NCI-H526 (cell line): ENCODE measurements at regions not wholly inside any gene's neighbourhood (a gene's known extent, or its start where the extent isn't known, plus 50 kb on each side); places are given as distances from the start of the nearest gene placed in this dataset.
"Not testable (repeated sequence)": the region's sequence is repeated elsewhere in the genome, so short reads cannot be mapped to it uniquely, and the experiment has no call there.

Experiments
- DNase-seq, 2 experiments: peaks; one replicate each; lab custom pipeline; 2025; lab: John Stamatoyannopoulos, UW

- no peak for DNase-seq
These were observed 182.6 kb upstream of the CXCL12 start for GRCh38 chr10:44567471-44567870.

DNA sequence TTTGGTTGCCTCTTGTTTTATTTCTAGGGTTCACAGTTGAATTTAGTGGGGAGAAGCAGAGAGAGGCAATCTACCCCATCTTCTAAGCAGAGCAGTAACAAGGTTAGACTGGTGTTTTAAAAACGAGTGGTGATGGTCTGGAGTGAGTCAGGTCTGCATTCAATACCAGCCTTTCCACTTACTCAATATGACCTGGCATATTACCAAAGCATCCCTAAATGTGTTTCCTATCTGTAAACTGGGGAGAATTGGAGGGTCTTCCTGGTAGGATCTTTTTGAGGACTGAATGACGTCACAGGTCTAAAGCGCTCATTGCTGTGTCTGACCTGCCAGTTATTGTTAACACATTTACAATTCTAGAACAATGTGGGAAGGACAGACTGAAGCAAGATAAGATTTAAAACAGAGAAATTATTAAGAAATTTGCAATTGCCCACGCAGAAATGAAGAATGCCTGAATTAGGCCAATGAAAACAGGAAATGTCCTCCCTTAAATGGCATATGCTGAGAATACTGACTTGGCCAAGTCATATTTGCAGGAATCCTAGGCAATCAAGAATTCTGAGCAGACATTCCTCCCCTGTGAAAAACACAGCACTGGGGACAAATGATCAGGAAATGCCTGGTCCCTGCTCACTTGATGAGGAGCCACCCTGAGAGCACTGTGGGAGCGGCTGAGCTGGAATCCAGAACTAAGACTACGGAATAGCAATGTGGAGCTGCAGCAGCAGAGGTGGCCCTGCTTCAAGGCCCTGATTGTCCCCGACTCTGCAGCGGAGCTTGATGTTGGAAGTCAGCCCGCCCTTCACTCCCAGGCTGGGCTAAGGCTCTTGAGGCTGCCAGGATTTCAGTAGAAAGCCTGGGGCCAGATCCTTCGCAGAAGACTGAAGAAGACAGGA, 184.5 kb upstream of the CXCL12 start:
- no peak for DNase-seq

DNA sequence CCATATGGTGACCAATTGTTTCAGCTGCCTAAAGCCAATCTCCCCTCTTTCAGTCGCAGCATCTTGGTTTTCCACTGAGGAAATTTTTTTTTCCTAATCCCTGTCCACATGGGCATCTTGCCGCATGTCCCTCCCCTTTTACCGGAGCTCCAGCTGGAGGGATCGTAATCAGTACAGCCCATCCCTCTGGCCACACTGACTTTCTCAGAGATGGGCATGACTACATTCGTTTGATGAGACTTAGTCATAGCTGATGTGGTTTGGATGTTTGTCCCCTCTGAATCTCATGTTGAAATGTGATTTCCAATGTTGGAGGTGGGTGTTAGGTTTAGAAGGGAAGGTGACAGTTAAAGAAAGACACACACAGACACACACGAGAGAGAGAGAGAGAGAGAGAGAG, 186.8 kb upstream of the CXCL12 start:
- no peak for DNase-seq

DNA sequence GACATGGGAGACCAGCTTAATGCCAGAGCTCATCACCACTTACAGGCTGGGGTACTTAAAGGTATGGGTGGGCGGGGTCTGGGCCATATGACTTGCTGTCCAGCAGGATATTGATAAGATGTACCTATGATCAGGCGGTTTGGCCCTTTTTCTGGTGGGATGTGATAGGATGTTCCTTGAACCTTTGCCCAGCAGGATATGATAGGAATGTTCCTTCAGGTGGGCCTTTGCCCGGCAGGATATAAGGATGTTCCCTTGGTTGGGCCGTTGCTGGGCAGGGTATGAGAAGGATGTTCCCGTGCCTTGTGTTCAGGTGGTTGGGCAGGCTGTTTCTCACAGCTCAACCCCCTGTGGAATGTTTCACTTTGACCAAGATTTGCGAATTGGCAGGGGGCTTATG, 187.2 kb upstream of the CXCL12 start:
- no peak for DNase-seq

DNA sequence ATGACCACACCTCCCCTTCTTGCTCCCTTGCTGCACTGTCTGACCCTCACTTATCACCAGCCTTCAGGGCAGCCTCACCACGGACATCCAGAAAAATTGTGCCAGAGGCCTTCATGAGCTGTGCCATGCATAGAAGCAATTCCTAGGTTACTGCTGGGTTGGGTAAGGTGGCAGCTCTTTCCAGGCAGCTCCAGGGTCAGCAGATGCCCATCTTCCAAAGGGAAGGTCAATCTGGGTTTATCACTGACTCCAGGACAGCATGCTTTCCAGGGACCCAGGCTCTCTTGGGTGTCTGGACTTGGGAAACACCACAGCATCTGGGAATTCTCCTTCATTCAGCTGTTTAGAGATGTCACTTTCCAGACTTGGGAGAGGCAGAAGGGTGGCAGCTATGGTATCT, 188.9 kb upstream of the CXCL12 start:
- DNase-seq = no peak

DNA sequence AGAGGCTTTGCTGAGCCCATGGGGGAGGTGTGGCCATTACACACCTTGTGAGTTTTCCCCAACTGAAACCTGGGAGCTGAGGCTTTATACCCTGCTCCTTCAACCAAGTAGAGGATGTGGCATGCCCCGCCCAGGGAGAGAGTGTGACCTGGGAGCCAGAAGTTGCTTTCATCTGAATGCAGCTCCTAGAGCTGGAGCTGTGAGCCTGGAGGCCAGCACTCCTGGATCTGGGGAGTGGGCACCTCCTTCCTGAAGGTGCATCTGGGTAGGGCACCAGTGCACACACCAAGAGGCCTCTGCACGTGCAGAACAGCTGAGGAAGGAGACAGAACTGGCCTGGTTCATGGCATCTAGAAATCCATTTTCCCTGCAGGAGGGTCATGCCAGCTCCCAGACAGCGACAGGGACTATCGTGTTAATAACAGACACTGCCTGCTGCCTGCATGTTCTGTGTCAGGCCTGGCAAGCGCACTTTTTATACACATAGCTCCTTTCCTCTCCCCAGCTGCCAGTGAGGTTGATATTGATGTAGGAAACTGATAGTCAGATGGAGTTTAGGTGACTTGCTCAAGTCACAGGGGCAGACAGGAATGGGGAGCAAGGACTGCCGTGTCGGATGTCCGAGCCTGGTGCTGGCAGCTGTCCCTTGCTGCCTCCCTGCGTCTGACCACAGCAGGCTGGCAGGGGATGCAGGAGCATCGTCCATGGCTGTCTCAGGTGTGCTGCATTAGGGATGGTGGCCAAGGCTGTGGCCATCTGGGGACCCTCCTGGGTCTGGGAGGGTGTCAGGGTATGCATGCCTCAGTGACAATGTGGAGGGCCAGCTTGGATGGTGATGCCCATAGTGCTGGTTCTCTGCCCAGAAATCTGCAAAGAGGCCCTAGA, 189.9 kb upstream of the CXCL12 start:
- DNase-seq = no peak

GRCh38 chr10:44575601-44576380, 190.9 kb upstream of the CXCL12 start:
- DNase-seq = no peak

DNA sequence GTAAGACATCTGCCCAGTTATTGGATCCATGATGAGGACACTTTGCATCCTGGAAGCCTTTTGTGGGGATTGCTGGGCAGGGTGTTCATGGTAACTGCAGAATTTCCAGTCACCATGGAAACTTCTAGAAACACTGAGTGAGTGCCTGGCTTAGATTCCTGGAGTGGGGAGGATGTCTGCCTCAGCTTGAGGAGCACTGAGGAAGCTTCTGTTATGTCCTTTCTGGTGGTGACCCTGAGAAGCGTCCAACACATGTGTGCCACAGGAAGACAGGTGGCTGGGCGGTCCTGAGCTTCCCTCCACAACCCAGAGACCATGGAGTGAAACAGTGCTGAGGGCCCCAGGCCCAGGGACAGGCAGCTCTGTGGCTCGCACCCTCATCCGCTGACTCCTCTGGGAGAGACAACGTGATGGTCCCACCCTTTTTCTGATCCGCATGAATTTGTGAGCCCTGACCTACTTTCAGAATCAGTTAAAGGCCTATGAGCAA, 191.8 kb upstream of the CXCL12 start:
- no peak for DNase-seq

GRCh38 chr10:44577533-44577932, 192.6 kb upstream of the CXCL12 start:
- no peak for DNase-seq

DNA sequence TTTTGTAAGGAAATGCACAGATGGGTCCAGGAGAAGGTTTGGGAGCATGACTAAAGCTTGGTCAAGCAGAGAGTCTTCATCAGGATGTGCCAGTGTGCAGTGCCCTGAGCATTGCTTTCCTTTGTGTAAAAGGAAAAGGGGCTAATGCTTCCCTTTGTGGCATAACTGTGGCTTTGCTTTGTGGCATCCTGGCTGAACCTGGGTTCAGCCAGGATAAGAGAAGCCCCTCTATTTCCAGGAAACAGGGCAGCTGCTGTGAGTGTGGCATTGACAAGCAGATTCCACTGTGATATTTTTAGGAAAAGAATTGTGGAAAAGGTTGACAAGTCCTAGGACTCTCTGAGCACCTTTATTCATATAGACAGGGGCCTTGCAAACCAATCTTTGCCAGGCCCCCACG, 193.4 kb upstream of the CXCL12 start:
- no peak for DNase-seq

DNA sequence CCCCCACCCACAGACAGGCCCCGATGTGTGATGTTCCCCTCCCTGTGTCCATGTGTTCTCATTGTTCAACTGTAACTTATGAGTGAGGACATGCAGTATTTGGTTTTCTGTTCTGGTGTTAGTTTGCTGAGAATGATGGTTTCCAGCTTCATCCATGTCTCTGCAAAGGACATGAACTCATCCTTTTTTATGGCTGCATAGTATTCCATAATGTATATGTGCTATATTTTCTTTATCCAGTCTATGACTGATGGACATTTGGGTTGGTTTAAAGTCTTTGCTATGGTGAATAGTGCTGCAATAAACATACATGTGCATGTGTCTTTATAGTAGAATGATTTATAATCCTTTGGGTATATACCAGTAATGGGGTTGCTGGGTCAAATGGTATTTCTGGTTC, 194.1 kb upstream of the CXCL12 start:
- DNase-seq = not testable (repeated sequence)

- no peak for DNase-seq
These were observed 197.1 kb upstream of the CXCL12 start for GRCh38 chr10:44581996-44582395.

- DNase-seq = no peak
These were observed 202.8 kb upstream of the CXCL12 start for GRCh38 chr10:44587488-44588318.

DNA sequence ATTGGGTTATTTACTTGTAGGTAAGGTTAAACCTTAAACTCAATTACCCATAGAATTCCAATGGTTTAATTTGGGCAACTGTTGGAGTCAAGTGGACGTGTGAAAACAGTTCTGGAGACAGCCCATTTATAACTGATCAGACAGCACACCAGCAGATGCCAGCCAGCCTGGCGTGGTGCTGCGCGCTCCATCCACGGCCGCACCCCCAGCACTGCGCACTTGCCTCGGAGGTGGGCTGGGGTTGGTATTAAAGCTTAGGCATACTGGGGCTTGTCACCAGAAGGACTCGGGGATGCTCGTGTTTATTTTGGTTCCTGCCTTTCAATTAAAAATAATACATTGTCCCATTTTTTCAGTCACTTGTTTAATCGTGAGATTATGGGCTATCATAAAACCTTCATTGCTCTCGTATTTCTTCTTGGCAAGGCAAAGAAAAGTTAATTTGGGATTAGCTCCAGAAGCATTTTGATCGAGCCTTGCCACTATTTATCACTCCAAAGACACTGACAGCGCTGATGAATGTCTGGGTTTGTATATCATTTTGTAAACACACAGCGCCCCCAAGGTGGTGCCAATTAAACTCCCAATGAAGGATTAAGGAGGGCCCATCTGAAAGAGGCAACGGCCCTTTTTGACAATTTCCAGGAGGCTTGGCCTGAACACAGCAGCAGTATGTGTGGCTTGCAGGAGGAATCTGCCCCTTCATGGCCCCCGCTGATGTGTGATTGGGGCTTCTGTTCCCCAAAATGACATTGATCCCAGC, 204.5 kb upstream of the CXCL12 start:
- DNase-seq = no peak

GRCh38 chr10:44589944-44590449, 205.1 kb upstream of the CXCL12 start:
- no peak for DNase-seq

DNA sequence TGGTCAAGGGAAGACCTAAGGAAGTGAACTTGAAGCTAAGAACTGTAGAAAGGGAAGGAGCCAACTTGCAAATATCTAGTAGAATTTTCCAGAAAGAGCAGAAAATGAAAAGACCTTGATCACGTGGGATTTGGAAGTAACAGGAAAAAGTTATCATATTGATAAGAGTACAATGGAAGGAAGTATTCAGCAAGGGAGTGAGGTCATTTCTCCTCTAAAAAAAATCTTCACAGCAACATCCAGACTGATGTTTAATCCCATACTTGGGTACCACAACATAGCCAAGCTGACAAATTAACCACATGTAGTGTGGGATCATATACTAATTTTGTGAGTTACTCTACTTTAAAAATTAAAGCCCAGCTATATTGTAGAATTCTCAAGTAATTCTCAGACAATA, 207.0 kb upstream of the CXCL12 start:
- DNase-seq = no peak

DNA sequence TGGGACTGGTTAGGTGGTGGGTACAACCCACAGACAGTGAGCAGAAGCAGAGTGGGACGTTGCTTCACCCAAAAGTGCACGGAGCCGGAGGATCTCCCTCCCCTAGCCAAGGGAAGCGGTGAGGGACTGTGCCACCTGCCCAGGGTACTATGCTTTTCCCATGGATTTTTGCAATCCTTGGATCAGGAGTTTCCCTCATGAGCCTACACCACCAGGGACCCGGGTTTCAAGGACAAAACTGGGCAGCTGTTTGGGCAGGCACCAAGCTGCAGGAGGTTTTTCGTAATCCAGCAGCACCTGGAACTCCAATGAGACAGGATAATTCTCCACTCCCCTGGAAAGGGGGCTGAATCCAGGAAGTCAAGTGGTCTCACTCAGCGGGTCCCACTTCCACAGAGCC, 209.1 kb upstream of the CXCL12 start:
- no peak for DNase-seq

- no peak for DNase-seq
These were observed 222.2 kb upstream of the CXCL12 start for GRCh38 chr10:44607116-44607515.

DNA sequence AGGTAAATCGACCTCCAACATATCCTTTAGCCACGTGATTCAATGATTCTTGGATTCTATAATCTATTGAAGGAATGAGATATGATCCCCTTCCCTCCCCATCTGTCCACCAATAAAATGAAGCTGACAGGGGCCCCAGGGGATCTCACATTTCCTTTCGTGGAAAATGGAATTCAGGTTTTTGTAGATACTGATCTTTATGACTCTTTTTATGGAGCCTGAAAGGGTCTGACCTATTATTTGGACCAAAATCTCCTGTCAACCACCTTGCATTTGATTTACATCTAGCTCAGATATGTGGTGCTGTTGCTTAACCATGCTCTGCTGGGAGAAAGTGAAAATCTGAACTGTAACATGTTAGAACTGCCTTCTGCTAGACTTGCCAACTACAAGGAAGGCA, 234.0 kb upstream of the CXCL12 start:
- DNase-seq = no peak

DNA sequence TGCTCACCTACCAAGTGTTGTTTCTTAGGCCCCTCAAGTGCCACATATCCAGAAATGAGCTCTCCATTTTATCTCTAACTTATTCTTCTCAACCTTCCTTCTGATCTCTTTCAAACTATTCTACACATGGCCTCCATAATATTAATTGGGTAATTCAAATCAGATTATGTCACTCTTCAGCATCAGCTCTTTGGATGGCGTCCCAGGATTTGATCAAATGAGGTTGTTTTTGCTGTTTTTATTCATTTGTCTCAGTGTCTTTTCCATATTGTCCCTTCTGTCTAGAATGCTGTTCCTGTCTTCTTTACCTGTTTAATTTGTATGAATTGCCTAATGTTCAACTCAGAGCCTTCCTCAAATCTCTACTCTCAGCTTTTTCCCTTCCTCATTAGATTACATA, 234.6 kb upstream of the CXCL12 start:
- DNase-seq = no peak
